Esophagus muscularis mucosa (tissue), 3 donors: ENCODE measurements at regions not wholly inside any gene's neighbourhood (a gene's known extent, or its start where the extent isn't known, plus 50 kb on each side); places are given as distances from the start of the nearest gene placed in this dataset.

Experiments
- CTCF ChIP-seq, 3 experiments: fragments of 200-600 bp in 2 of 3; fragments of 450-650 bp in 1 of 3; sonication (generic) in 2 of 3; IDR thresholded peaks; one replicate each; pipeline ENCODE4 v1.5.1; 2017 to 2019; ENCODE audit warnings: antibody characterized with exemption in 3 of 3, mild to moderate bottlenecking in 2 of 3, moderate library complexity in 1 of 3
- POLR2A ChIP-seq: fragments of 450-650 bp; IDR thresholded peaks from one replicate; pipeline ENCODE4 v1.6.1; 2017; ENCODE audit warnings: antibody characterized with exemption, moderate library complexity, mild to moderate bottlenecking, low read depth

GRCh38 chr5:2891781-2892180, 140.3 kb upstream of the IRX2 start:
- TF ChIP-seq CTCF (IDR thresholded peaks at IDR 0.05) (no peak), POLR2A (no peak)
